GM08714 (cell line): ENCODE measurements at regions not wholly inside any gene's neighbourhood (a gene's known extent, or its start where the extent isn't known, plus 50 kb on each side); places are given as distances from the start of the nearest gene placed in this dataset.

Experiments
- H3K4me3 ChIP-seq: fragments of 200-500 bp; sonication (Bioruptor generic); 2 replicates; pipeline ENCODE4 v1.5.1; 2014; ENCODE audit warnings: mild to moderate bottlenecking, low read length, inconsistent platforms
- ZNF274 ChIP-seq: IDR thresholded peaks from 2 replicates; pipeline ENCODE4 v1.6.1; 2012; ENCODE audit warnings: mild to moderate bottlenecking, low read depth, low read length

- no peak overlapping the region for H3K4me3 ChIP-seq
- no peak for TF ChIP-seq ZNF274
Observed at GRCh38 chr21:28632755-28633408, 359.8 kb downstream of the LTN1 start.

GRCh38 chr21:28627691-28628090 lies 365.0 kb downstream of the LTN1 start:
- no peak overlapping the region for H3K4me3 ChIP-seq
- TF ChIP-seq ZNF274: no peak

GRCh38 chr21:28627261-28627660 lies 365.4 kb downstream of the LTN1 start:
- no peak for TF ChIP-seq ZNF274
- H3K4me3 ChIP-seq: no peak overlapping the region

GRCh38 chr21:28624626-28625025 lies 368.1 kb downstream of the LTN1 start:
- no peak overlapping the region for H3K4me3 ChIP-seq
- TF ChIP-seq ZNF274: no peak

GRCh38 chr21:28617300-28617699 lies 375.4 kb downstream of the LTN1 start:
- no peak for TF ChIP-seq ZNF274
- H3K4me3 ChIP-seq: no peak overlapping the region

- TF ChIP-seq ZNF274: no peak
- H3K4me3 ChIP-seq: no peak overlapping the region
Observed at GRCh38 chr21:28615276-28615675, 377.4 kb downstream of the LTN1 start.

GRCh38 chr21:28614791-28615190 lies 377.9 kb downstream of the LTN1 start:
- no peak overlapping the region for H3K4me3 ChIP-seq
- TF ChIP-seq ZNF274: no peak

GRCh38 chr21:28608646-28609045 lies 384.0 kb downstream of the LTN1 start:
- no peak for TF ChIP-seq ZNF274
- no peak overlapping the region for H3K4me3 ChIP-seq

- no peak for TF ChIP-seq ZNF274
- no peak overlapping the region for H3K4me3 ChIP-seq
Observed at GRCh38 chr21:28607545-28607944, 385.1 kb downstream of the LTN1 start.

GRCh38 chr21:28604946-28605537 lies 387.6 kb downstream of the LTN1 start:
- H3K4me3 ChIP-seq: no peak overlapping the region

GRCh38 chr21:28602546-28602945 lies 390.1 kb downstream of the LTN1 start:
- H3K4me3 ChIP-seq: no peak overlapping the region
- no peak for TF ChIP-seq ZNF274

More at GRCh38 chr21:28604946-28605537, 387.6 kb downstream of the LTN1 start:
- TF ChIP-seq ZNF274: no peak

GRCh38 chr21:28598214-28598613 lies 394.5 kb downstream of the LTN1 start:
- no peak overlapping the region for H3K4me3 ChIP-seq
- TF ChIP-seq ZNF274: no peak

- no peak for TF ChIP-seq ZNF274
- H3K4me3 ChIP-seq: no peak overlapping the region
Observed at GRCh38 chr21:28592205-28592865, 400.3 kb downstream of the LTN1 start.

- H3K4me3 ChIP-seq: no peak overlapping the region
- no peak for TF ChIP-seq ZNF274
Observed at GRCh38 chr21:28590676-28591075, 402.0 kb downstream of the LTN1 start.

- no peak for TF ChIP-seq ZNF274
- no peak overlapping the region for H3K4me3 ChIP-seq
Observed at GRCh38 chr21:28590026-28590425, 402.7 kb downstream of the LTN1 start.
